ENCODE measurements at regions not wholly inside any gene's neighbourhood (a gene's known extent, or its start where the extent isn't known, plus 50 kb on each side); places are given as distances from the start of the nearest gene placed in this dataset.
A peak's percentile ranks its signal among the peaks of the same experiment; 100 is the strongest.

DNA sequence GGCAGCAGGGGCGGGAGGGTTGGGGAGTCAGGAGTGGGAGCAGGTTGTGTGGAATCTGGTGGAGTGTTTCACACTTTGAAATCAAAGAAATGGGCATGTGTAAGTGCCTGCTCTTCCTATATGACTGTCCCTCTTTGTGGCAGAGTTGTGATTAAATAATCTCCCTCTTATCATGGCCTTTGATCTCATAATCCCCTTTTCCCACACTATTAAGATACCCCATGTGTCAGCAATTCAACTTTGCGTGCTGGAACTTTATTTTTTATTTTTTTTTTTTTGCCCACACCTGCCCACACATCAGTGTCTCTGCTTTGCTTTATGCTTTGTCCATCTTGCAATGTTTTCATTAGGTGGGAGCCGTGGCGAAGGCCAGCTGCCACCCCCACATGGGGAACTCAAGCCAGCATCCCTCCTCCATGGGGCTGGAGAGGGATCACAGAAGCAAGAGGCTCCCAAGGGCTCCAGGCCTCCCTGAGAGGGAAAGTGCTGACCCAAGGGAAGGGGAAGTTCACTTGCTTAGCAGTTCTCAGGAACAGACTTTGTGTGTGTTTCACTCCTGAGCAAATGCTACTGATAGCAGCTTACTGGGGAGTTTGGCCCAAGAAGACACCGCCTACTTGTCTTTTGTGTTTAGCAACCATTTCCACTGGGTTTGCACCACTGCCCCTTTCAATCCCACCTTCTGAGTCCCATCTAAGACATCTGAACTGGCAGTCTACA, 243.4 kb downstream of the BCL11A start:
- in situ Hi-C loops (cut with HindIII; ENCODE audit: low pct_unique_long_range_greater_than_20kb, low sequenced_read_pairs): no loop called here
- no peak for DNase-seq (ENCODE audit: low read depth, low spot score)

DNA sequence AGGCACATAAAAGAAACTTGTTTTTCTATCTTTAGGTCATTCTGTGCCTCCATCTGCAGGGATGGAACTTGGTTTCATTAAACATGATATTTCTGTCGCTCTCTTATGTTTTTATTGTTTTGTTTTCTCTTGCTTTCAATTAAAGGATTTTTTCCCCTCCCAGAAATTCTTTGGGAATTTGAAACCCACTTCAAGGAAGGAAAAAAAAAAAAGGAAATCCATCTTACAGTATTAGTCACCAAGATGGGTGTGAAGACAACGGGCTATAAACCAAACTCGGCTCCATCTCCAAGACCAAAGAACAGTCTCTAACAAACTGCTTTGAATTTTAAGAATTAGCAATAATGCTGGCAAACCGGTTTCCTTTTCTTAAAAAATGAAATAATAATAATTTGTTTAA, 244.1 kb downstream of the BCL11A start:
- in situ Hi-C loops (cut with HindIII; ENCODE audit: low pct_unique_long_range_greater_than_20kb, low sequenced_read_pairs): no loop called here
- no peak for DNase-seq (ENCODE audit: low read depth, low spot score)

DNA sequence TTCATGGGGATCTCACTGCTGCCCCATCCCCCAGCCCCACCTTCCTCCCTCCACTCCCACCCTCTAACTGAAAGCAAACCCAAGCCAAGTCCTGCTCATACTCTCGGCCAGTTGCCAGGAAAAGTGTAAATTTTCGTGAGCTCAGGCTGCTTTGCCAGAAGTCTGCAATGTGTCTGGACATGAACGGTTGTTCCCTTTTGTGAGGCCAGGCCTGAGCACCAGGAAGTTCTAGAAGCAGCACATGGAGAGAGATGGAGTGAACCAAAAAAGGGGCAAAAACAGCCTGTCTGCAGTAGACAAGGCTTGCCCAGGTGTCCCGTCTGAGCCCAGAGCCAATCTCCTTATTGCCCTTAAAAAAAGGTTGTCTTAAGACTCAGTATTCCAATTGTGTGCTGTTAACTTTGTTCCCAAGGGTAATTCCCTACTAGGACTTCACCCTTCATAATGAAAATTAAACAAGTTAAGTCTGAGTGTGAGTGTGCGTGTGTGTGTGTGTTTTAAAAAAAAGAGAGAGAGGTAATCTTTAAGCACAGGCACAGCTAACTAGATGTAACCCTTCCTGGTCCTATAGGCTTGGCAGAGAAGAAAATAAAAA, 247.1 kb downstream of the BCL11A start:
- in situ Hi-C loops (cut with HindIII; ENCODE audit: low pct_unique_long_range_greater_than_20kb, low sequenced_read_pairs): no loop called here
- no peak for DNase-seq (ENCODE audit: low read depth, low spot score)

DNA sequence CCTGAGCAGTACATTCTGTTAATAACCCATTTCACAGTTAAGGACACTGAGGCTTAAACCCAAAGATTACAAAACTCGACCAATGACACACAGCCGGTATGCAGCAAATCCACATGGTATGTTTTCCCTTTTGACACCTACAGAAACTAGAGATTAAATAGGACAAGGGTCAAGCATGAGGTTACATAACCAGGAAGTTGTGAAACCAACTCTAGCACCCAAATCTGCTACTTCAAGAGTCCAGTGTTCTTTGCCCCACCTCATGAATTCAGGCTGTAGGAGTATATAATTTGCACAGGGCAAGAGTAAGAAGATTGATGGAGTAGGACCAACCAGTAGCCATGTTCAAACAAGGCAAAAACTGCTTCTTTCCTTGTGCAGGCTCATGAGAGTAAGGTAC, 249.8 kb downstream of the BCL11A start:
- no peak for DNase-seq (ENCODE audit: low read depth, low spot score)
- in situ Hi-C loops (cut with HindIII; ENCODE audit: low pct_unique_long_range_greater_than_20kb, low sequenced_read_pairs): no loop called here

DNA sequence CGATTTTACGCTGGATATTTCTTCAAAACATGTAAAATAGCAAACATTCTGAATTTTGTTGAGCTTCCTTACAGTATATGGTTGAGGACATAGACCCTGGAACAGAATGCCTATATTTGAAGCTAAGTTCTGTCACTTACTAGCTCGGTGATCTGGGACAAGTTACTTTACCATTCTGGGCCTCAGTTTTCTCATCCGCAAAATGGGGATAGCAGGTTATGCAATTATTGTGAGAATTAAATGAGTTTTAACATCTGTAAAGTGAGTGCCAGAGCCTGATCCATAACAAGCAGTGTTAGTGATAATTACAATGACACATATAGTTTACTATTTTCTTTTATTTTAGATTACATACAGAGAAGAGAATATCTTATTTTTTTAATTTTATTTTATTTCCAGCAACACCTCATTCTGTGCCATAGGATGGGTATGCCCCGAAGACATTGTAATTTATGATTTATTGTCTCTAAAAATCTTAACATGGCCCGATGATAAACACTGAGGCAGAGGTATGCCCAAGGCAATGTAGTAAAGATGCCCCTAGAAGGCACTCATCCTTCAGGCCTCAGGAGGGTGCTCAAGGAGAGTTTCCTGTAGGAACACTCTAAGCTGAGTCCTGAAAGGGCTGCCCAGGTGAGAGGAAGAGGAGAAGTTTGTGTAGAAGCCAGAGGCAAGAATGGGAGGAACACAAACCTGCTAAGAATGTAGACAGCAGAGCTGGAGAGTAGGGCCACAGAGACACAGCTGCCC, 250.9 kb downstream of the BCL11A start:
- no peak for DNase-seq (ENCODE audit: low read depth, low spot score)
- in situ Hi-C loops (cut with HindIII; ENCODE audit: low pct_unique_long_range_greater_than_20kb, low sequenced_read_pairs): no loop called here

DNA sequence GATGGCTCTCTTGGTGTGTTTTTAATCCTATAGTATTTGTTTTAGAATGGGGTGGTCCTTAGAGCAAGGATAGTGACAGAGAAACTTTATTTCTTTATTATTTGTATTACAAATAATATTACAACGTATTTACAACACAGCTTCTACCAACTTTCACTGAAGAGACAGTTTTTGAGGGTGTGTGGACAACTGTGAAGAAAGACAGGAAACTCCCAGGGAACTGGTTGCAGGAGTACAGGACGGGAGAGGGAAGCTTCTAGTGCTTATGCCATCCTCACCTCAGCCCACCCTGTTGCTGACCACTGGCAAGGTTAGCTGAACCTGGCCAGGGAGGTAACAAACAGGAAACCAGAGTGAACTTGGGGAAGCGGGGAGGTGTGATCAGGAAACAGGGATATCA, 251.7 kb downstream of the BCL11A start:
- in situ Hi-C loops (cut with HindIII; ENCODE audit: low pct_unique_long_range_greater_than_20kb, low sequenced_read_pairs): no loop called here
- no peak for DNase-seq (ENCODE audit: low read depth, low spot score)

DNA sequence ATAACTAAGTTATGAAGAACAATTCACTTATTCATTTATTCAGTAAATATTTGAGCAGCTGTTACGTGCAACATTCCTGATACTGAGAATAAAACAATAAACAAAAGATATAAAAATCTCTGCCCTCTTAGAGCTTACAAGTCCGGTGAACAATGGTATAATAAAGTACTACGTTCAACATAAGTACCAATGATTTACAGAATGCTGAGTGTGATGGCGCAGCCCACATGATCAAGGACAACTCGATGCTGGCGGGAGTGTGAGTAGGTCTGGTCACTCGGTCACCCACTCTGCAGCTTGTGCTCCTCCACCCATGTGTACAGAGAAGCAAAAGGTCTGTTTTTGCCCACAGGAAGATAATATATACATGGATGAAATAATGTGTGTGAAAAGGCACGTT, 254.3 kb downstream of the BCL11A start:
- in situ Hi-C loops (cut with HindIII; ENCODE audit: low pct_unique_long_range_greater_than_20kb, low sequenced_read_pairs): no loop called here
- no peak for DNase-seq (ENCODE audit: low read depth, low spot score)

DNA sequence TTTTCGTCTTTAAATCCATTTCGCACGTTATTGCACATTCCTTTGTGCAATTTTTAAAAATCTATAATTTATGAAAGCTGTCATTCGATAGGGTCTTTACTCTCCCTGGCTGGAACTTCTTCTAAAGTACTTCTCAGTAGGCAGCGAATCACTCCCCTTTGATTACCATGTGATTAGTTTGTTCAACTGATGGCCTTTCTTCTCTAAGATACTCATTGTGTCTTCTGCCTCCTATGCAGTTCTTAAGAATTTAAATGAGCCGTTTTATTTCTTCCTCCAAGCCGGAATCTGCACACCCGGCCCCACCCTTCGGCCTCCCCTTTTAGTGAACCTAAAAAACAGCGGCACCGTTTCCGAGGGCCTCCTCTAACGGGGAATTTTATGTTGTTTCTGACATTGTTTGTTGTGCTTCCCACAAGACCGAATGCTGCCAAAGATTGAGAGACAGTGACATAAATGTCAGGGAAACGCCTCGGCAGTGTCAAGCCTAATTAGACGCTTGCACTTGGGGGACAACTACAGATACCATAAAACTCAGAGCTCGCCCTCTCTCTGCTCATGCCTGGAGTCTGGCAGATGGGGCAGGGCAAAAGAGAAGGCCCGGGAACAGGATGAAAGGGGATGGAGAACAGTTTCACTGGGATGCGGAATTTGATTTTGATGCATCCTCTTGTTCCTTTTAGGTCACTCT, 255.3 kb downstream of the BCL11A start:
- in situ Hi-C loops (cut with HindIII; ENCODE audit: low pct_unique_long_range_greater_than_20kb, low sequenced_read_pairs): no loop called here

DNA sequence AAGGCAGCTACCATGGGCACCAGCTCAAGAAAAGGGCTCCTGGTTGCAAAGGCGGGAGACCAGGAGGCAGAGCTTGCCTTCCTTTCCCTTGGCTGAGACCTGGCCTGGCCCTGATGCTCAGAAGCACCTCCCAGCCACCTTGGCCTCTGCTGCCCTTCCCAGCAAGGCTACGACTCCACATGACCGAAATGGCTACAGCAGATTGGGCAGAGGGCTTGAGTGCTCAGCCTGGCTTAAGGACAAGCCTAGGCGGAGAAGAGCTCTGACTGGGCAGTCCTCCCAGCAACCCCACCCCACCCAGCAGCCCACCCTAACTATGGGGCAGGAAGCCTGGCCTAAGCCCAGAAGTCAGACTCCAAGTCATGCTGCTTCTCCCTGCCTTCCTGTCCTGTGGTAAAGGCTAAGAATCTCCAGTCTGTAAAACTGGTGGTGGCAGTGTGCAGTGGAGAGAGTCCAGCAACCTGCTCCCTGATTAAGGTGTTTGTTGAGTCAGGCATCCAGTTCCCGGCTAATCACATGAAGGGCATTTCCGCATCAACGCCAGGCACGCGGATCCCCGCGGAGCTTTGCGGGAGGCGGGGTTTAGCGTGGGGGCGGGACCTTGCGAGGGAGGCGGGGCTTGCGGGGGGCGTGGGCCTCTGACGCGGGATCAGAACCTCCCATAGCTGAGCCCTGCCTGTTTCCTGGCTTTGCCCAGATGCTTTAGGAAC, 256.0 kb downstream of the BCL11A start:
- in situ Hi-C loops (cut with HindIII; ENCODE audit: low pct_unique_long_range_greater_than_20kb, low sequenced_read_pairs): no loop called here
- no peak for DNase-seq (ENCODE audit: low read depth, low spot score)

More for the DNA sequence above, 255.3 kb downstream of the BCL11A start:
- no peak for DNase-seq (ENCODE audit: low read depth, low spot score)

DNA sequence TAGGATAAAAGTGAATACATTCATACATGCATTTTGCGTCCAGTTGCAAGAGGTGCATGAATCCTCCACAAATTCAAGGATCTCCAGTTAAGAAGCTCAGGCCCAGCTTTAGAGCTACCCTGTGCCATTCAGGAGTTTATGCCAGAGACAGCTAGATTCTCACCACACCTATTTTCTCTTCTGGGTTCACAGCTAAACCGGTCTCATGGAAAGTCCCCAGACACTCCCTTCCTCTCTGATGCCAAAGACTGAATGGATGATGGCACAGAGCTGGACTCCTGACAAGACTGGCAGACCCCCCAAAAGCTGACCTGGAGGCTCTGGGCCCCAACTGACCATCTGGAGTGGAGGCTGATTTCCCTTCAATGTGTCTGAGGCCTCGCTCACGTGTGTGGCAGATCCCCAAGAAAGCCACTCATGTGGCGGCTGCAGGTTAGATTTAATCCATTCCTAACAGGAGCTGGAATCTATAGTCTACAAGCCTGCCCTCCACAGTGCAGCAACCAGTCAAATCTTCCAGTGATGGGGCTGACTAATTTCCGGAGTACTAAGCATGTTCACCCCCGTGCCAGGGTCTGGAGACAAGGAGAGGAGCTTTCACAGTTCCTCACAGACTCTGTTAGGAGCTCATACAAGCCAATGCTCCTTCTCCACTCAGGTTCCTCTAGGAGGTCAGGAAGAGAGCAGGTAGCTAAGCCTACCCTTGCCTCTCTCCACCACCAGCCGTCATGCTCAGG, 257.1 kb downstream of the BCL11A start:
- no peak for DNase-seq (ENCODE audit: low read depth, low spot score)
- in situ Hi-C loops (cut with HindIII; ENCODE audit: low pct_unique_long_range_greater_than_20kb, low sequenced_read_pairs): no loop called here

DNA sequence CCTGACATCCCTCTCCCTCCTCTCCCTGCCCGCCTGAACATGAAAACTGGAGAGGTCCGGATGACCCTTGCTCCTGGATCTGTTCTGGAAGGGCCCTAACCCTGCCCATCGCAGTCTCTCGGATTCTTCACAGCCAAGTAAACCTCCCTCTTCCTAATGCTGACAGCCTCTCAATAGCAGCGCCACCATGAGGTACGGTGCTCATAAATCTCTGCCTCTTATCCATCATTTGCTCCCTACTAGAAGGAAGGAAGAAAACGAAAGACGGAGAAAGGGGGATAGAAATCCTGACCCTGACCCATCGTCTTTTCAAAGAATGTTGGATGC, 257.9 kb downstream of the BCL11A start:
- in situ Hi-C loops (cut with HindIII; ENCODE audit: low pct_unique_long_range_greater_than_20kb, low sequenced_read_pairs): no loop called here
- DNase-seq (ENCODE audit: low read depth, low spot score): peak; percentile 69

DNA sequence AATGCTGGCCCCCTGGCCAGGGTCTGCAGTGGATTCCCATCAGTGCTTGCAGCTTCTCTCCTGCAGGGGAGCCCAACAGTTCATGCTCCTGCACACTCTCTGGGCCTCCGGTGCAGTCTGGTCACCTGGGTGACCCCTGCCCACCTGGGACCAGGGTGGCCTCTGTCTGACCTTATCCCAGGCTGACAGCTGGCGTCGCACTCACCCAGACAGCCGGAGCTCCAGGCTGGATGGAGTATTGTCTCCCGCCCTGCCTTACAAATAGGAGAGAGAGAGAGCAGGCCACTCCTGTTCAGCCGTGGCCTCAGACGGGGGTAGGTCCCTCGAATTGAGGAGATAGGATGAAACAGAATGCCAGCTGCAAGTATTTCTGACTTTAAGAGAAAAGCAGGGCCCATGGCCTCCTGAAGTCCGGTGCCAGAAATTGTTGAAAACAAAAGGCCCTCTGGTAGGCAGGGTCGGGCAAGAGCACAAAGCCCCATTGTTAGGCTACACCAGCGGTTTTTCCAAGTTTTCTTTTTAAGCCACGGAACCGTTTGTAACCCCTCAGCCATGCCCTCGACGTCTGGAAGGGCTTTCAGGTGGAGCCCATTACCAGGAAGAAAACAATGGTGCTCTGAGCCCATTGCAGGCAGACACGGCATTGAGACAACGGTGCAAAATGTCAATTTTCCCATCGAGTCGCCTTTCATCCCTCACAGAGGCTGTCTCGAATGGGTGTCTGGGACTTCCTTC, 258.4 kb downstream of the BCL11A start:
- DNase-seq (ENCODE audit: low read depth, low spot score): peak; percentile 67
- in situ Hi-C loops (cut with HindIII; ENCODE audit: low pct_unique_long_range_greater_than_20kb, low sequenced_read_pairs): no loop called here

DNA sequence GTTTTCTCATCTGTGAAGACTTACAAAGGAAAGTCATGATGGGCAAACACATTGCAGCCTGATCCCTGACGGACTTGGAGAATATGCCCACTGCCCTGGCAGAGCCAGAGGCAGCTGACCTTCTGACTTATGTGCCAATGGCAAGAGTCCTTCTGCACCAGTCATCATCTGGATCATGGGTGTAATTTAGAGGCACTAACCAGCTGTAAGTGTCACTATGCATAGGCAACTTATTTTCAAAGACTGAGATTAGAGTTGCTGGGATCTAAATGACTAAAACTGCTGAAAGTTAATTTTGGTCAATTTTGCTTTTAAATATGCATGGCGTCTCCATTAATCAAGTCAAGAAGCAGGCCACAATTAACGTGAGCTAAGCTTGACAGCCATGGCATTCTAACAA, 261.2 kb downstream of the BCL11A start:
- DNase-seq (ENCODE audit: low read depth, low spot score): no peak
- in situ Hi-C loops (cut with HindIII; ENCODE audit: low pct_unique_long_range_greater_than_20kb, low sequenced_read_pairs): no loop called here

DNA sequence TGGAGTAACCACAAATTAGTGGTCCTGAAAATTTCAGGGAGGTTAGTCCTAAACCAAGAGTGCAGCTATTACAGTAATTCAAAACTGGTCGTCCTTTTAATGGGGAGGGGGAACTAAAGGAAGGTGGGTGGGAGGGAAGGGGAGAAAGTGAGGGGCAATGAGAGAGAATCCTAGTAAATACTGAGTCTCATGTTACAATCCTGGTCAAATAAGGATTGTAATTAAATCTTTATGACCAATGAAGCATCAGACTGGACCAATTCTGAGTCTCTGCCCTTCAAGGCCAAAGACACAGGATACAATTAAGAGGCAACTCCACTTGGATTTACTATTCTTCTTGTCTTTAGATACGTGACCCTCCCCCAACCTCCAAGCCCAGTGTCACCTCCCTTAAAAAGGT, 262.9 kb downstream of the BCL11A start:
- DNase-seq (ENCODE audit: low read depth, low spot score): no peak
- in situ Hi-C loops (cut with HindIII; ENCODE audit: low pct_unique_long_range_greater_than_20kb, low sequenced_read_pairs): no loop called here

DNA sequence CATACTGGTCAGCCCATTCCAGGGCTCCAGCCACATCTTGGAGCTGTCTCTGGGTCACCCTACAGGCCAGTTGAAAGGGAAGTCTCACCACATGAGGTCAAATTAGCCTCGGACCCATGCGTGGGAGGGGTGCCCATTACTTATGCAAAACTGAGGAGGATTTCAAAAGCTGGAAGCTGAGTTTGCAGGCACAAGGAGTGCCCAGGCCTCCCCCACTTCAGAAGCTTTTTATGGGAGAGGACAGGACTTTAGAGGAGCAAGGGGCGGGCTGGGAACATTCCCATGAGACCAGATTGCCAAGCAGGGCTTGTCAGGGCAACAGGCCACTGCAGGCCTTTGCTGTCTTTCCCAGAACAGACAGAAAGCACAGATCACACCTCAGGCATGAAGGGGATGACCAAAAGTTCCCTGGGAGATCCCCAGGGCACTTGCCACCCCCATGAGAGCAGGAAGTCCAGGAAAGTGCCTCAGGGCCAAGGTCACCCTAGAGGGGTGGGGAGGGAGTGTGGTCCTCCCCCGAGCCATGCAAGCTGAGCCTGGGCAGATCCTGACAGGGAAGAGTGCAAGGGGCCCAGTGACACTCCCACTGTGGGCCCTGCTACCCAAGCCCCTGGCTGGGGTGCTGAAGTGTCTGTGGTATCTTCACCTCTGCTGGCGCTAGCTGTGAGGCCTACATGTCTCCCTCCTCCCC, 267.7 kb downstream of the BCL11A start:
- no peak for DNase-seq (ENCODE audit: low read depth, low spot score)
- in situ Hi-C loops (cut with HindIII; ENCODE audit: low pct_unique_long_range_greater_than_20kb, low sequenced_read_pairs): no loop called here

DNA sequence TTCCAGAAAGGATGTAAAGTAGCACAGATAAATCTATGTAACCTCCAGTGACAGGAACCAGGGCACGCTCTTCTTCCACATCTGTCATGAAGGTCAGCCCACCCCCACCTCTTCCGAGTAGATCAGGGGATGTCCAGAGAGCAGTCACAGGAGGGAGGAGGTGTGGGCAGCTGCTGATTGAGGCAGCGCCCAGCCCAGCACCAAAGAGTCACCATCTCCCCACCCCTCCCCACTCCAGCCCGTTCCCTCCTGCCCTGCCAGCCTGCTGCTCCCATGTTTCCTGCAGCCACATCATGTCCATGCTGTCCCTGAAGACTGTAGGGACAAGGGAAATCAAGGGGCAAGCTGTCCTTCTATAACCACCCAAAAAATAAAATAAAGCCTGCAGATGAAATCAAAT, 269.8 kb downstream of the BCL11A start:
- in situ Hi-C loops (cut with HindIII; ENCODE audit: low pct_unique_long_range_greater_than_20kb, low sequenced_read_pairs): no loop called here
- DNase-seq (ENCODE audit: low read depth, low spot score): no peak
